GM12872 (cell line): ENCODE measurements at regions not wholly inside any gene's neighbourhood (a gene's known extent, or its start where the extent isn't known, plus 50 kb on each side); places are given as distances from the start of the nearest gene placed in this dataset.

Source experiments
- TF ChIP-seq, protein P1 (sequence below): IDR thresholded peaks from 3 replicates; pipeline ENCODE4 v1.5.1; 2011; ENCODE audit warnings: low read depth, mild to moderate bottlenecking, low read length, moderate library complexity; ENCODE audit not compliant: insufficient read depth

DNA sequence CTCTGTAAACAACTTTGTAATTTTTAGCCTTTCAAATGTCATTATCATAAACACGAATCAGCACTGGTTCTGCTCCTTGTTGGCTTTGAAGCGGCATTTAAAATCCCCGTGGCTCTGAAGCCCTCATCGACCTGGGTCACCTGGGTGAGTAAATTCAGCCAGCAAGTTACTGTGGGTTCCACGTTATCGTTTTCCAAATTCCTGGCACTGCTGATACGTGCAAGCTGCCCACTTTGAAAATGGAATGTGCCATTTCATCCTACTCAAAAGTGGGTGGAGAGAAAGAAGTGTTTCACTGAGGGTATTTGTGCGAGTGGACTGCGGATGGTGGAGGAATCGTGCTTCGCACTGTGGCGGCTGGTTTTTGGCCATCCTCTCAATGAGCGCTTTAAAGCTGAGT is 281.7 kb downstream of the KLF6 start:
- TF ChIP-seq, protein P1, sequence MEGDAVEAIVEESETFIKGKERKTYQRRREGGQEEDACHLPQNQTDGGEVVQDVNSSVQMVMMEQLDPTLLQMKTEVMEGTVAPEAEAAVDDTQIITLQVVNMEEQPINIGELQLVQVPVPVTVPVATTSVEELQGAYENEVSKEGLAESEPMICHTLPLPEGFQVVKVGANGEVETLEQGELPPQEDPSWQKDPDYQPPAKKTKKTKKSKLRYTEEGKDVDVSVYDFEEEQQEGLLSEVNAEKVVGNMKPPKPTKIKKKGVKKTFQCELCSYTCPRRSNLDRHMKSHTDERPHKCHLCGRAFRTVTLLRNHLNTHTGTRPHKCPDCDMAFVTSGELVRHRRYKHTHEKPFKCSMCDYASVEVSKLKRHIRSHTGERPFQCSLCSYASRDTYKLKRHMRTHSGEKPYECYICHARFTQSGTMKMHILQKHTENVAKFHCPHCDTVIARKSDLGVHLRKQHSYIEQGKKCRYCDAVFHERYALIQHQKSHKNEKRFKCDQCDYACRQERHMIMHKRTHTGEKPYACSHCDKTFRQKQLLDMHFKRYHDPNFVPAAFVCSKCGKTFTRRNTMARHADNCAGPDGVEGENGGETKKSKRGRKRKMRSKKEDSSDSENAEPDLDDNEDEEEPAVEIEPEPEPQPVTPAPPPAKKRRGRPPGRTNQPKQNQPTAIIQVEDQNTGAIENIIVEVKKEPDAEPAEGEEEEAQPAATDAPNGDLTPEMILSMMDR, result no peak

DNA sequence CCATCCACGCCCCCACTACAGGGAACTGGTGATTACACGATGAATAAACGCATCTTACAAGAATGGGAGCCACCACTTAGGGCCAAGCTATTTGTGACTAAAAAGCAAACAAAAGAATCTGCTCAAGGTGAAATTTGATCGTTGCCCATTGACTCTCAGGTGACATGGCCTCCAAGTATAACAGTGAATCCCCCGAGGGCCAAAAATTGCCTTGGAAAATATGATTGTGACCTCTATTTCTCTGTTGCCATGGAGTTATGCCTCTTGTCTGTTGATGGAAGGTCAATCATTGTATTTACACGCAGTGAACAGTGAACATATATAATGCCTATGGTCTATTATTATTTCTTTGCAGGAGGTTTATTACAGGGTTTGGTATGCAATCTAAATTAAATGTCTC is 282.3 kb downstream of the KLF6 start:
- TF ChIP-seq, protein P1, result no peak

DNA sequence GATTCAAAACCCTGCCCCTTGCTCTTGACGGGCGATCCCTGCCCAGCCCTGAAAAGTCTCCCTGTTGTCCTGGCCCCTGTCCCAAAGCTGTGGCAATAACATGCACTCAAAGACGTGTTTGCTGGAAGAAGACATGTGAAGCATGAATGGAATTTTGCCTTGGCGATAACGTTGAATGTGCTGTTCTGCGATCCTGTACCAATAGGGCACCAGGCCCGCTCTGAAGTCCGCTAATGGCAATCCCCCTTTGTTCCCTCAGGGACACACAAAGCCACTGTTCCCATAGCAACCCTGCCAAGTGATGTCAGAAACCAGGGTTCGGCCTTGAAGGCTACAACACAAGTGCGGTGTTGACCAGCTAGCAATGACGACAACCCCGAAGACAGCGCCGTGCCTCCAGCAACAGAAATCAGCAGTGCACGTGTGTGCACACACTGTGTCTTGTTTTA is 284.6 kb downstream of the KLF6 start:
- TF ChIP-seq, protein P1, result no peak

DNA sequence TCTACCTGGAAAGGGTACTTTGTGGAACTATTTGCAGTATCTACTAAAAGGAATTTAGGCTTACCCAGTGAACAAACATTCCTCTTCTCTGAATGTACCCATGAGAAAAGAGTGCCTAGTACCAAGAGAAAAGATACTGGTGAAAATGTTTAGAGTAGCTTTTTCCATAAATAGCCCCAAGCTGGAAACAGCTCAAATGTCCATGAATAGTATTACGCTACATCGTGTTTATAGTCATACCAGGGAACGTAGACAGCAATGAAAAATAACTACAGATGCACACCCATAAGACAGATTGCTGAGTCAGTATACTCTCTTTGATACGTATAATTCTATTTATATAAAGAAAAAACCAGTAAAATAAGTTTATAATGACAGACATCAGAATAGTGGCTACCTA is 285.9 kb downstream of the KLF6 start:
- TF ChIP-seq, protein P1, result no peak

DNA sequence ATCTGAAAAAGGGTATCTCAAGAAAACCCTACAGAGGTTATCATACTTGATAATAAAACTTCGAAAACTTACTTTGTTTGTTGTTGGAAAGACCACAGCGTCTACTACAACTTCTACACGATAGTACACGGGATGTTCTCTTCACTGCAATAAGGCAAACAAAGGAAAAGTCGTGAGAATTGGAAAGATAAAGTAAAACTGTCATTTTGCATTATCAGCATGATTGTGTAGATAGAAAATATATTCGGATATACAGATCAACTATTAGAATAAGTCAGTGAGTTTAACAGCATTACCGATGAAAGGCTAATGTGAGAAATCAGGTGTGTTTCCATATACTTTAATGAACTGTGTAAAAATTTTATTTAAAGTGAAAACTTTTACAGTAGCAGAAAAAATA is 287.4 kb downstream of the KLF6 start:
- TF ChIP-seq, protein P1, result no peak

DNA sequence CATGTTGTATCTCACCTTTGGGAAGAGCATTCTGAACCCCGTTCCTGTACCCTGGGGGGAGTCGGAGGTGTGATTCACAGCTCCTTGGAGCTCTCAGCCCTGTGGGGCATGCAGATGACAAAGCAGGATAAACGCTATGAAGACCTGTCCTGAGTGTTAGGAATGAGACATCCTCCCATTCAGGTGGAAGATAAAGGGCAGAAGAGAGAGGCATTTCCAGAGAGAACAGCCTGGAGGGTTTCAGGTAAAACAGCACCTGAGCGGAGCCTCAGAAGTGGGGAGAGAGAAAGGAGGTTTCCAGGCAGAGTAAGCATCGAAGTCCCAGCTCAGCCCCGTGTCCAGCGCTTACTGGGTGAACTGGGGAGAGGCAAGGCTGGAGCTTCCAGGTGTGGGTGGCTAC is 288.9 kb downstream of the KLF6 start:
- TF ChIP-seq, protein P1, result no peak

DNA sequence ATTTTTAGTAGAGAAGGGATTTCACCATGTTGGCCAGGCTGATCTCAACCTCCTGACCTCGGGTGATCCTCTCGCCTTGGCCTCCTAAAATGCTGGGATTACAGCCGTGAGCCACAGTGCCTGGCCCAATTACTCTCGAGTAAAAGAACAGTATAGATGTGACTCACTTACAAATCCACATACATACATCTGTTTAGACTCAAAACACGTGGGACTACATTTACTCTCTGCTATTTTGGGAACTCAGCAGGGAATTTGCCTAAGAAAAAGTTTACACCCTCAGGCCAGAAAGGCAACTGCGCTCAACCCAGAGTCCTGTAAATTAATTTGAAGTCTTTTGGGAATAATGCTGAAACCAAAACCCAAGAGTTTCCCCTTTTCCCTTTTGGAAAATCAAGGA is 289.7 kb downstream of the KLF6 start:
- TF ChIP-seq, protein P1, result no peak

DNA sequence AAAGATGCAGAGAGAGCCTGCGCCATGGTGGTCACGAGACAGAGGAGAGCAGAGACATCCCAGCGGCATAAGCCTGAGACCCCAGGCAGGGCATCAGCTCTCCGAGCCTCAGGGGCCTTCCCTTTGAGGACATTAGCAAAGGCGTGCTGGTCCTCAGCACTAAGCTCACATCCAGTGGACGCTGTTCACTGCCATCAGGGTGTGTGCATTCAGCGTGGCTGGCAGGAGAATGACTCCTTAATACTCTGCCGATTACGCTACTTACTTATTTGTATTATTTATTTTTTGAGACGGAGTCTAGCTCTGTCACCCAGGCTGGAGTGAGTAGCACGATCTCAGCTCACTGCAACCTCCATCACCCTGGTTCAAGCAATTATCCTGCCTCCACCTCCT is 290.2 kb downstream of the KLF6 start:
- TF ChIP-seq, protein P1, result no peak
